GM21390 (cell line): ENCODE measurements at regions not wholly inside any gene's neighbourhood (a gene's known extent, or its start where the extent isn't known, plus 50 kb on each side); places are given as distances from the start of the nearest gene placed in this dataset.

Experiments
- ATAC-seq: cut with Tn5 transposase; IDR thresholded peaks from one replicate; pipeline ENCODE4 v1.9.1; 2021; ENCODE audit not compliant: unreplicated experiment

- ATAC-seq = no peak
These were observed 260.7 kb downstream of the POLR1F start for GRCh38 chr7:19448091-19448490.

GRCh38 chr7:19442016-19442785 is 266.6 kb downstream of the POLR1F start:
- ATAC-seq = no peak

- no peak for ATAC-seq
These were observed 269.3 kb downstream of the POLR1F start for GRCh38 chr7:19439517-19439916.

GRCh38 chr7:19437446-19437845 is 271.4 kb downstream of the POLR1F start:
- no peak for ATAC-seq

GRCh38 chr7:19427944-19428343 is 280.9 kb downstream of the POLR1F start:
- no peak for ATAC-seq

- ATAC-seq = no peak
These were observed 276.6 kb upstream of the FERD3L start for GRCh38 chr7:19421861-19422260.

GRCh38 chr7:19417231-19417630 is 272.0 kb upstream of the FERD3L start:
- no peak for ATAC-seq

GRCh38 chr7:19415123-19415522 is 269.9 kb upstream of the FERD3L start:
- ATAC-seq = no peak

- no peak for ATAC-seq
These were observed 268.3 kb upstream of the FERD3L start for GRCh38 chr7:19413443-19413965.

- no peak for ATAC-seq
These were observed 265.5 kb upstream of the FERD3L start for GRCh38 chr7:19410691-19411090.

- no peak for ATAC-seq
These were observed 264.9 kb upstream of the FERD3L start for GRCh38 chr7:19410106-19410505.

- ATAC-seq = no peak
These were observed 263.5 kb upstream of the FERD3L start for GRCh38 chr7:19408706-19409220.

GRCh38 chr7:19407270-19407669 is 262.0 kb upstream of the FERD3L start:
- no peak for ATAC-seq

GRCh38 chr7:19405541-19405940 is 260.3 kb upstream of the FERD3L start:
- ATAC-seq = no peak

- no peak for ATAC-seq
These were observed 259.7 kb upstream of the FERD3L start for GRCh38 chr7:19404912-19405329.

GRCh38 chr7:19403691-19404090 is 258.5 kb upstream of the FERD3L start:
- no peak for ATAC-seq

- no peak for ATAC-seq
These were observed 256.2 kb upstream of the FERD3L start for GRCh38 chr7:19401461-19401860.

GRCh38 chr7:19400758-19401254 is 255.6 kb upstream of the FERD3L start:
- ATAC-seq = no peak

- ATAC-seq = peak; percentile 84
These were observed 252.7 kb upstream of the FERD3L start for GRCh38 chr7:19397911-19398310.

- ATAC-seq = no peak
These were observed 247.0 kb upstream of the FERD3L start for GRCh38 chr7:19392246-19392645.

- ATAC-seq = no peak
These were observed 245.6 kb upstream of the FERD3L start for GRCh38 chr7:19390795-19391194.

GRCh38 chr7:19381321-19381720 is 236.1 kb upstream of the FERD3L start:
- no peak for ATAC-seq
